NOMO-1 (cell line): ENCODE measurements at regions not wholly inside any gene's neighbourhood (a gene's known extent, or its start where the extent isn't known, plus 50 kb on each side); places are given as distances from the start of the nearest gene placed in this dataset.
"Not testable (repeated sequence)": the region's sequence is repeated elsewhere in the genome, so short reads cannot be mapped to it uniquely, and the experiment has no call there.

Source experiments
- DNase-seq, 2 experiments: peaks; one replicate each; lab custom pipeline; 2025; ENCODE audit not compliant: unreplicated experiment in 2 of 2; lab: John Stamatoyannopoulos, UW

GRCh38 chr5:152686931-152687330 lies 281.9 kb upstream of the NMUR2 start:
- no peak for DNase-seq

GRCh38 chr5:152688561-152689249 lies 283.6 kb upstream of the NMUR2 start:
- no peak for DNase-seq

GRCh38 chr5:152689250-152689711 lies 284.2 kb upstream of the NMUR2 start:
- DNase-seq: no peak

GRCh38 chr5:152694231-152694630 lies 289.2 kb upstream of the NMUR2 start:
- no peak for DNase-seq

- no peak for DNase-seq
Observed at GRCh38 chr5:152701305-152701949, 296.3 kb upstream of the NMUR2 start.

- DNase-seq: no peak
Observed at GRCh38 chr5:152704286-152704685, 299.2 kb upstream of the NMUR2 start.

- no peak for DNase-seq
Observed at GRCh38 chr5:152711801-152712388, 306.8 kb upstream of the NMUR2 start.

- DNase-seq: no peak
Observed at GRCh38 chr5:152717393-152717792, 312.3 kb upstream of the NMUR2 start.

GRCh38 chr5:152723482-152723881 lies 318.4 kb upstream of the NMUR2 start:
- no peak for DNase-seq

- DNase-seq: no peak
Observed at GRCh38 chr5:152730176-152730575, 325.1 kb upstream of the NMUR2 start.

- no peak for DNase-seq
Observed at GRCh38 chr5:152736906-152737305, 331.8 kb upstream of the NMUR2 start.

- DNase-seq: no peak
Observed at GRCh38 chr5:152739916-152740315, 334.8 kb upstream of the NMUR2 start.

- not testable (repeated sequence) for DNase-seq
Observed at GRCh38 chr5:152741126-152741525, 336.0 kb upstream of the NMUR2 start.

GRCh38 chr5:152787709-152788217 lies 382.7 kb upstream of the NMUR2 start:
- not testable (repeated sequence) for DNase-seq

GRCh38 chr5:152801886-152802285 lies 396.8 kb upstream of the NMUR2 start:
- no peak for DNase-seq

- DNase-seq: no peak
Observed at GRCh38 chr5:152804179-152804578, 399.1 kb upstream of the NMUR2 start.

- DNase-seq: no peak
Observed at GRCh38 chr5:152811988-152812387, 406.9 kb upstream of the NMUR2 start.

GRCh38 chr5:152813526-152813925 lies 408.4 kb upstream of the NMUR2 start:
- no peak for DNase-seq

GRCh38 chr5:152819891-152820290 lies 414.8 kb upstream of the NMUR2 start:
- DNase-seq: no peak

- DNase-seq: no peak
Observed at GRCh38 chr5:152824316-152824715, 419.2 kb upstream of the NMUR2 start.

GRCh38 chr5:152838241-152838786 lies 433.2 kb upstream of the NMUR2 start:
- no peak for DNase-seq

- no peak for DNase-seq
Observed at GRCh38 chr5:152844713-152845112, 439.6 kb upstream of the NMUR2 start.
